Transverse colon (tissue), 4 donors: ENCODE measurements at regions not wholly inside any gene's neighbourhood (a gene's known extent, or its start where the extent isn't known, plus 50 kb on each side); places are given as distances from the start of the nearest gene placed in this dataset.

Experiments used
- EP300 ChIP-seq: sonication (generic); formaldehyde crosslinking; IDR thresholded peaks from one replicate; pipeline ENCODE4 v1.6.1; 2017; ENCODE audit warnings: antibody characterized with exemption, low read depth
- POLR2A ChIP-seq: fragments of 450-650 bp; IDR thresholded peaks from one replicate; pipeline ENCODE4 v1.6.1; 2016; ENCODE audit warnings: antibody characterized with exemption, mild to moderate bottlenecking, moderate library complexity
- POLR2AphosphoS5 ChIP-seq, 3 donors: sonication (generic); formaldehyde crosslinking; IDR thresholded peaks; one replicate each; pipeline ENCODE4 v1.6.1; 2016; ENCODE audit warnings: antibody characterized with exemption in 3 of 3
- TF ChIP-seq, protein P1 (sequence below), 5 experiments: fragments of 200-600 bp in 3 of 5; fragments of 450-650 bp in 2 of 5; sonication (generic) in 3 of 5; IDR thresholded peaks; 1 replicate in 2 of 5; 2 replicates in 3 of 5; pipeline ENCODE4 v1.5.1; 2016 to 2017; ENCODE audit warnings: antibody characterized with exemption in 5 of 5, inconsistent platforms in 3 of 5, mild to moderate bottlenecking in 2 of 5, moderate library complexity in 1 of 5

DNA sequence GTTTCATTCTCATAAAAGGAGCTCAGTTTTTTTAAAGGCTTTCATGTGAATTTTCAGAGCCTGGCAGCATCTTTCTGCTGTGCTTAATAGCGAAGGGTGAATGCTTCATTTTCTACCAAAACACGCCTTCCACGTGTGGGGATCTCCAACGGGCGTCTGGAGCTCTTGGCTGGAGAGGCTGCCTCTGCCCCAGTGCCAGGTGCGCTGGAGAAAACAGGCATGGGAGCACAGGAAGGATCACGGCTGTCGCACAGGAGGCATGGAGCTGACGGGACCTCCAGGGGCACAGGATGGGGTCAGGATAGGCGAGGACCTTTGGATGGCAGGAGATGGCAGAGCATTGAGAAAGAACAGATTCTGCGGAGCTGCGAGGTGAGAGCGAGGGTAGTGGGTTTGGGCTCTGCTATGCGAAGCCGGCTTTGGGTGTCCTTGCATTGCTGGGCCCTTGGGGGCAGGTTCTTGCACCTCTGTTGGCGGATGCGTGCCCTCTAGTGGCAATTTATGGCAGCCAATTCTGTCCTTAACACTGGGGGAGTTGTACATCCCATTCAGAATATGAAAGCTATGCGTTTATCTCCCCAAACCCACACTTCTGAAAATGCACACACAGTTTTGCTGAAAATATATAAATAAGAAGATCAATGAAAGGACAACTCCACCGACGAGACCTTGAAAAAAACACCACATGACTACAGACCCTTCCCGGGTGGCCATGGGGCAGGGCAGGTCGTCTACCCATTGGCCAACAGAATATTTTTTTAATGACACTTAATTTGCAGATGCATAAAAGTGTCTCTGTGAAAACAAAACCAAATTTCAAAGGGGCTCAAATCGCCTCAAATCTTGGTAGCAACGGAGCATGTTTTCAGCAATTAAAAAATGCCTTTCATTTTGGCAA lies 90.4 kb upstream of the SLC35G4 start:
- TF ChIP-seq, protein P1, sequence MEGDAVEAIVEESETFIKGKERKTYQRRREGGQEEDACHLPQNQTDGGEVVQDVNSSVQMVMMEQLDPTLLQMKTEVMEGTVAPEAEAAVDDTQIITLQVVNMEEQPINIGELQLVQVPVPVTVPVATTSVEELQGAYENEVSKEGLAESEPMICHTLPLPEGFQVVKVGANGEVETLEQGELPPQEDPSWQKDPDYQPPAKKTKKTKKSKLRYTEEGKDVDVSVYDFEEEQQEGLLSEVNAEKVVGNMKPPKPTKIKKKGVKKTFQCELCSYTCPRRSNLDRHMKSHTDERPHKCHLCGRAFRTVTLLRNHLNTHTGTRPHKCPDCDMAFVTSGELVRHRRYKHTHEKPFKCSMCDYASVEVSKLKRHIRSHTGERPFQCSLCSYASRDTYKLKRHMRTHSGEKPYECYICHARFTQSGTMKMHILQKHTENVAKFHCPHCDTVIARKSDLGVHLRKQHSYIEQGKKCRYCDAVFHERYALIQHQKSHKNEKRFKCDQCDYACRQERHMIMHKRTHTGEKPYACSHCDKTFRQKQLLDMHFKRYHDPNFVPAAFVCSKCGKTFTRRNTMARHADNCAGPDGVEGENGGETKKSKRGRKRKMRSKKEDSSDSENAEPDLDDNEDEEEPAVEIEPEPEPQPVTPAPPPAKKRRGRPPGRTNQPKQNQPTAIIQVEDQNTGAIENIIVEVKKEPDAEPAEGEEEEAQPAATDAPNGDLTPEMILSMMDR (IDR thresholded peaks at IDR 0.05), result peak in 2 of 5 experiments; percentile 22 to 26
- TF ChIP-seq POLR2A (no peak), EP300 (no peak), POLR2AphosphoS5 (IDR thresholded peaks at IDR 0.05) (no peak)
